GM19468 (cell line): ENCODE measurements at regions not wholly inside any gene's neighbourhood (a gene's known extent, or its start where the extent isn't known, plus 50 kb on each side); places are given as distances from the start of the nearest gene placed in this dataset.

Experiments
- ATAC-seq: cut with Tn5 transposase; IDR thresholded peaks from one replicate; pipeline ENCODE4 v1.9.1; 2021; ENCODE audit warnings: mild to moderate bottlenecking, moderate library complexity, moderate number of reproducible peaks; ENCODE audit not compliant: unreplicated experiment; ENCODE audit errors: extremely low read depth

DNA sequence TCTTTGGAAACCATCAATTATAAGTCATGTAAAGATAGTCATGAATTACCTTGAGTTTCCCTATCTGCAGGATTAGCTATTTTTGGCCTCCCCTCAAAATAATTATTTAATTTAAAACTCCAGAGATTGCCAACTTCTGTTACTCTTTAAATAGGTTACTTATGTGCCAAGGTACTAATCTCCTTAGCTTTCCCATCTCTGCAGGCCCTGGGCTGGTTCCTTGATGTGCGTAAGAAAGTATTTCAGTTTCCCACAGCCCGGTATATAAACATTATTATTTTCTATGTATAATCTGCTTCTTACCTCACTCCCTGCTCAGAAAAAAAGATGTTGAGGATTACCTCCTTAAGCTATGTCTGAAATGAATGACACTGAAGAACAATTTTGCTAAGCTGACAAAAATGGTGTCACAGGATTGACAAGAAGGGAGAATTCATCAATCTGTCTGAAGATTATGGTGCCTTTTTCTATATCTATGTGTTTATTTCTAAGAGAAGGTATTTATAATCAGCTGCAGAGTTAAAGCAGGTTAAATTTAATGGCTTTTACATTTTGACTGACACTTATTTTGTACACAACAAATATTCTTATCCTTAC, 1697.2 kb upstream of the PCDH20 start:
- no peak for ATAC-seq

DNA sequence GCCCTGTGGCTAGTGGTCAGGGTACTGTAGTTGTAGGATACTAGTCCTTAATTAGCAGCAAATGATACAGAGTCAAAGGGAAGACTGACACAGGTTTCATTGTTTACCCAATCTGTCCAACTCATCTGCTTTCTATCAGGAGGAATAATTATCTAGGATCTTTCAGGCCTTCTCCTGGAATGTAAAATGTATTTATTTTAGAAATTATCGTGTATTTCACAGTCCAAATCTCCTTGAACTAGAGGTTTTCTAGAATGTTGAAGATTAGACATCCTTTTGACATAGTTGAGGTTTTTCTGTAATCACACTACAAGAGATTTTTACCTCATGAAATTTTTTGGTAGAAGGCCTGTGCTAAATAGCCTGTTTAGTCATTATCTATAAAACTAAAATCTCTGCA, 1694.8 kb upstream of the PCDH20 start:
- ATAC-seq = no peak

DNA sequence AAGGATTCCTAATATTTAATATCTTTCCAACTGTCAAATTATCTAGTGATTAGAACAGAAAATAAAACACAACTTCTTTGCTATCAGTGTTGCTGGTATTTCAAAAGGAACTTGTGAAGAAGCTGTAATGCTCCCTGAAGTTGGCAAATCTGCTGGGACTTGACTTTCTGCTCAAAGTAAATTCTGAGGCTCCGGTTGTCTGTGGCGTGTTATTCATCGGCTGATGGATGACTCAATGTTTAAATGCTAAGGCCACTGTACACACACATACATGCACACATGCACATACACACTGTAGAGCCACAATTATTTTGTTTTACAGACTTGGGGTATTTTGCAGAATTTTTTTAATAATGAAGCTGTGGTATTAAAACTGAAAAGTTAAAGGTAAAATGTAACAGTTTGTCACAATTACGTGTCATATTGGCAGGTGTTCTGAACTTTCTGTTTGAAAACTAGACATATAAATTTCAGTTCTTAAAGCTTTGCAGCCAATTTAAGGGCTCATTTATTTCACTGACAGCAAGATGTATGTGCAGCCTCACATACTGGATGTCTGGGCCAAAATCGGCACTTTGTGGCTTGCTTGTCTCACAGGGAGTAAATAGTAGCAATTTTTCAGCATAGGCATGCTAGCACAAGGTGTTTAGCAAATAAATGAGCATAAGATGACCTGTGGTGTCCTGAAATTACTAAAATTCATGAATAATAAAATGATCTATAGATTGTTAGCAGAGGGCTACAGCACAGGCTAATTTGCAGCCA, 1691.7 kb upstream of the PCDH20 start:
- no peak for ATAC-seq

- no peak for ATAC-seq
These were observed 1679.1 kb upstream of the PCDH20 start for GRCh38 chr13:63094717-63095116.

DNA sequence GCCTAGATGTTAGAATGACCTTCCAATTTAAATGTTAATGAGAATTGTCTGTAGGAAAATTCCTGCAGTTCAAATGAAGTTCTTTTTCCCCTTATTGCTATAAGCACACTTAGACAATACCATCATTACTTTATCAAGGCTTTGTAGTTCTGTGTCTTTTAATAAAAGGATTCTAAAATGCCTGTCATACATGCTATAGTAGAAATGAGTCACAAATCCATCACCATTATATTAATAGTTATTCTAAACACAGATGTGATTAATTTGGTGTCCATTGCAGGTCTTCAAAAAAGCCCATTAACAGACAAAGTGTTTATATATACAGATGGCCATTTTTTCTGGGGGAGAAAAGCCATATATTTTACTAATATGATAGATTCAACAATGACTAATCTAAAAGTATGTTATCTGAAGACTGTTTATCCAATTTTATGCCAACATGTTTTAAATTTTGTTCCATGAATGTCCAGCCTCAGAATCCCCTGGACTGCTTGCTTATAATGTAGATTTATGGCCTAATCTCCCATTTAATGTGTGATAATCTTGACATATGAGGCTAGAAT, 1678.3 kb upstream of the PCDH20 start:
- ATAC-seq = no peak

- no peak for ATAC-seq
These were observed 1676.8 kb upstream of the PCDH20 start for GRCh38 chr13:63092456-63092855.

DNA sequence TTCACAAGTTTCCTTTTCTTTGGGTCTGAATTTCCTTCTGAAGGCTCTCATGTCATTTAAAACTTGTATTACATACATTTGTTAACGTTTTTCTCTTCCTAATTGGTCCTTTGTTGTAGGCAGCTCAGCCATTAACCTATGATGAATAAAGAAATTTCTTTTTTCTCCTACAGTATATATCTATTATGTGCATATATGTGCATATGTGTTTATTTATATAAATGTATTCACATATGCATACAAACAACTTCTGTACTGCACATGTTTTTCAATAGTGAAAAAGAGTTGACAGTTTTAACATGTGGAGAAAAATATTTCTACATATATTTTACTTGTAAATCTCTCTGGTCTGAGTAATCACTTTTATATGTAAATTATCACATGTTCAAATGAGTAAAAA, 1674.9 kb upstream of the PCDH20 start:
- no peak for ATAC-seq

- no peak for ATAC-seq
These were observed 1672.6 kb upstream of the PCDH20 start for GRCh38 chr13:63088226-63088625.

- no peak for ATAC-seq
These were observed 1670.6 kb upstream of the PCDH20 start for GRCh38 chr13:63086286-63086685.

GRCh38 chr13:63085851-63086250, 1670.2 kb upstream of the PCDH20 start:
- ATAC-seq = no peak

DNA sequence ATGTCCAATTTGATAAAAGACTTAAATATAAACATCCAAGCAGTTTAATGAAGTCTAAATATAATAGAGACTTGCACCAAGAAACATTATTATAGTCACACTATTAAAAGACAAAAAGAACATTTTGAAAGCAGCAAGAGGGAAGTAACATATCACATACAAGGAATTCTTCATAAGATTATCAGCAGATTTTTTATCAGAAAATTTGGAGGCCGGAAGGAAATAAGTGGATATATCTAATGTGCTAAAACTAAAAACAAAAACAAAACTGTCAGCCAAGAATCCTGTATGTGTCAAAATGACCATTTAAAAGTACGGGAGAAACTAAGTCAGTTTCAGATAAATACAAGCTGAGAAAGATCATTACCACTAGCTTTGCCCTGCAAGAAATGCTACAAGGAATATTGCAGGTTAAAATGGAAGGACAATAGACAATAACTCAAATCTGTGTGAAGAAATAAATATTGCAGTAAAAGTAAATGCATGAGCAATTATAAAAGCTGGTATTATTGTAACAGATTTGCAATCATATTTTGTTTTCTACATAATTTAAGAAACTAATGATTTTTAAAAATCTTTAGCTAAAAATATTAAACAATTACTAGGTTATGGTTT, 1665.9 kb upstream of the PCDH20 start:
- ATAC-seq = no peak

DNA sequence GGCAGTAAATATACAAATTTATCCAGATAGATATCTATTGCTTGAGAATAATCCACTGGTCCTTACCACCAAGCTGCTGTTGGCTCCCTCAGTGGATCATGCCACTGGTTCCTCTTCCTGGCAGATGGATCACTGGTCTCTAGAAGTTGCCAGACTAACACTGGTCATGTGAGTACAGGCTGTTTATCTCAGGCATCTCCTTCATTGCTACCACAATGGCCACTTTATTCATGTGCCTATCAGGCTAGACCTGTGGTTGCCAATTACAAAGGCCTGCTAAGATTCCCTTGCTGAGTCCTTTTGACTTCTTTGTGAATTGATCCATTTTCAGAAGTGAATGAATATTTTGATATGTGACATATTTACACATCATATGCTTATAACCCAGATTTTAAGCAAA, 1659.5 kb upstream of the PCDH20 start:
- ATAC-seq = no peak

- no peak for ATAC-seq
These were observed 1634.6 kb upstream of the PCDH20 start for GRCh38 chr13:63050287-63050686.

GRCh38 chr13:63048653-63049052, 1633.0 kb upstream of the PCDH20 start:
- no peak for ATAC-seq

GRCh38 chr13:63044589-63045313, 1629.1 kb upstream of the PCDH20 start:
- no peak for ATAC-seq

GRCh38 chr13:63042686-63043085, 1627.0 kb upstream of the PCDH20 start:
- ATAC-seq = no peak

DNA sequence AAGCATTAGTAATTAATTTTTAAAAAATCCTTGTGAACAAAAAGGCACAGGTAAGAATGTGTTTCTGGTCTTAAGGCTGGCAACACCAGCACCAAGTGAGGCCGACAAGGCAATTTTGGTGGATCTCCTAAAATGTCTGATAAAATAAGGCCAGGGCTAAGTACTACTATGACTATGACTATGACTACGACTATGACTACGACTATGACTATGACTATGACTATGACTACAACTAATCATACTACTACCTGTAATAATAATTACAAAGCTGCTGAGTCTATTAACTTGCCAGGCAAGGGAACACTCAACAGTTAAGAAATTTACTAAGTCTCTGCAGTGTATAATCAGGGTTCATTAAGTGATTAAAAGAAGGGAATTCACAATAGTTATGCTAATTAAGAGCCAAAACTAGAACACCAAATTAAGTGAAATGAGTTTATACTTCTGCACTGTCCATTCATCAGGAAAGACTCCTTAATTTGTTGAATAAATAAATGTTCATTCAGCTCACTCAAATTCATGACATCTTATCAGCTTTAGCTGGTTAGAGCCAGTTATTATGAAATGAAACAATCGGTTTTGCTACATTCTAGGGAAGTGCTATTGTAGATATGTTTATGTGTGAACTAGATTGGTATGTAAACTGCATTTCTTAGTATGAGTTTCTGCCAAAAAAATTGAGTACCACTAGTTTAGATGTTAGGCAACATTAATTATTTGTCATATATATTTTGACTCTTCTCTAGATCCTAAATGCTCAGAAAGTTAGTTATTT, 1626.2 kb upstream of the PCDH20 start:
- ATAC-seq = no peak

DNA sequence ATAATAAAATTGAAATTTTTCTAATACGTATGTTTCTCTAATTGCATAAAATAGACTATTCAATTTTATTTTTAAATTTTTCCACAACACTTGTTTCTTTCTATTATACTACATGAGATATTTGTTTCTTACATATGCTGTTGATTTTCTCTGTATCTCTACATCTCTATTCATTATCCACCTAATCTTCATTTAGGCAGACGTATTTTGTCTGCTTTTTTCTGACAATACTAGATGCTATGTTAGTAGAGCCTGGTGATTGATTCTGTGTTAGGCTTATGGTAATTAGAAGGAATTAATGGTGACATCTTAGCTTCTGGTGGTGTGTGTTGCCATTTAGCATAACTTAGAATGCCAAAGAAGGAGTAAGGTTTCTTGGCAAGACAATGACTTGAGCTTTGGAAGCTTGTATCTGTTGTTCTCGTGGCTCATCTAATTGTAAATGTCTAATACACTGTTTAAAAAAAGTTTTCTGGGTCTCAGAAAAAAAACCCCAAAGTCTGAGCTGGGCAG, 1610.7 kb upstream of the PCDH20 start:
- ATAC-seq = no peak

- no peak for ATAC-seq
These were observed 1610.1 kb upstream of the PCDH20 start for GRCh38 chr13:63025741-63026140.

- no peak for ATAC-seq
These were observed 1608.8 kb upstream of the PCDH20 start for GRCh38 chr13:63024458-63024857.
